Adrenal gland (tissue), 5 donors: ENCODE measurements at regions not wholly inside any gene's neighbourhood (a gene's known extent, or its start where the extent isn't known, plus 50 kb on each side); places are given as distances from the start of the nearest gene placed in this dataset.

Source experiments
- CTCF ChIP-seq, 6 experiments: fragments of 450-650 bp in 4 of 6; fragments of 200-600 bp in 2 of 6; sonication (generic) in 1 of 6; IDR thresholded peaks; 1 replicate in 5 of 6; 2 replicates in 1 of 6; pipeline versions ENCODE4 v1.5.1 to v1.8.0; 2016 to 2021; ENCODE audit warnings: antibody characterized with exemption in 6 of 6, mild to moderate bottlenecking in 2 of 6, moderate library complexity in 1 of 6
- POLR2A ChIP-seq, 2 donors: fragments of 450-650 bp; IDR thresholded peaks; one replicate each; pipeline ENCODE4 v1.6.1; 2017; ENCODE audit warnings: antibody characterized with exemption in 2 of 2, mild to moderate bottlenecking in 2 of 2, moderate library complexity in 1 of 2
- donor health status: DM: no; HTN: no; CAD: no.

GRCh38 chr21:16983420-16983819 lies 529.4 kb upstream of the CXADR start:
- TF ChIP-seq CTCF (IDR thresholded peaks at IDR 0.05), result no peak
- no peak for TF ChIP-seq POLR2A (IDR thresholded peaks at IDR 0.05)
